Esophagus muscularis mucosa (tissue), 3 donors: ENCODE measurements at regions not wholly inside any gene's neighbourhood (a gene's known extent, or its start where the extent isn't known, plus 50 kb on each side); places are given as distances from the start of the nearest gene placed in this dataset.

Experiments used
- POLR2A ChIP-seq: fragments of 450-650 bp; IDR thresholded peaks from one replicate; pipeline ENCODE4 v1.6.1; 2017; ENCODE audit warnings: antibody characterized with exemption, moderate library complexity, mild to moderate bottlenecking, low read depth
- TF ChIP-seq, protein P1 (sequence below), 3 experiments: fragments of 200-600 bp in 2 of 3; fragments of 450-650 bp in 1 of 3; sonication (generic) in 2 of 3; IDR thresholded peaks; one replicate each; pipeline ENCODE4 v1.5.1; 2017 to 2019; ENCODE audit warnings: antibody characterized with exemption in 3 of 3, mild to moderate bottlenecking in 2 of 3, moderate library complexity in 1 of 3

DNA sequence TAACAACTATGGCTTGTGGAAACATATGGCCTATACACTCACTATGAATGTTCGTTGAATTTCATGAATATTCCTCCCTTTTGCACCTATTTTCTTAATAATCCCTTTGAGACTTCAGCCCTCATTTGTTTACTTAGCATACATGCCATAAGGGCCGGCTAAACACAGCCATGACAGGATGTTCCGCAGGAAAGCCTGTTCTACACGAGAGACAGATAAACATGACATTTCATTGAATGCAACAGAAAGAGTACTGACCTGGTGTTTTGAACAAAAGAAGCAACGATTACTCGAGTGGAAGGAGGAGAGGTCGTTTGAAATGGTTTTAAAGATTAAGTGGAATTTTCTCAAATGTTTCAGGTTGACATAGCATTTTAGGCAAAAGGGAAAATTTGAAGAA is 459.5 kb upstream of the CXADR start:
- no peak for TF ChIP-seq POLR2A
- TF ChIP-seq, protein P1, sequence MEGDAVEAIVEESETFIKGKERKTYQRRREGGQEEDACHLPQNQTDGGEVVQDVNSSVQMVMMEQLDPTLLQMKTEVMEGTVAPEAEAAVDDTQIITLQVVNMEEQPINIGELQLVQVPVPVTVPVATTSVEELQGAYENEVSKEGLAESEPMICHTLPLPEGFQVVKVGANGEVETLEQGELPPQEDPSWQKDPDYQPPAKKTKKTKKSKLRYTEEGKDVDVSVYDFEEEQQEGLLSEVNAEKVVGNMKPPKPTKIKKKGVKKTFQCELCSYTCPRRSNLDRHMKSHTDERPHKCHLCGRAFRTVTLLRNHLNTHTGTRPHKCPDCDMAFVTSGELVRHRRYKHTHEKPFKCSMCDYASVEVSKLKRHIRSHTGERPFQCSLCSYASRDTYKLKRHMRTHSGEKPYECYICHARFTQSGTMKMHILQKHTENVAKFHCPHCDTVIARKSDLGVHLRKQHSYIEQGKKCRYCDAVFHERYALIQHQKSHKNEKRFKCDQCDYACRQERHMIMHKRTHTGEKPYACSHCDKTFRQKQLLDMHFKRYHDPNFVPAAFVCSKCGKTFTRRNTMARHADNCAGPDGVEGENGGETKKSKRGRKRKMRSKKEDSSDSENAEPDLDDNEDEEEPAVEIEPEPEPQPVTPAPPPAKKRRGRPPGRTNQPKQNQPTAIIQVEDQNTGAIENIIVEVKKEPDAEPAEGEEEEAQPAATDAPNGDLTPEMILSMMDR (IDR thresholded peaks at IDR 0.05) = no peak
